ENCODE measurements at regions not wholly inside any gene's neighbourhood (a gene's known extent, or its start where the extent isn't known, plus 50 kb on each side); places are given as distances from the start of the nearest gene placed in this dataset.

- TF ChIP-seq TAF7 (optimal IDR thresholded peaks at IDR 0.05; ENCODE audit: borderline replicate concordance, low read depth, low read length) (no peak), SP2 (IDR thresholded peaks at IDR 0.05; ENCODE audit: low read length) (no peak), KDM4A (IDR thresholded peaks at IDR 0.05; ENCODE audit: low read depth, low read length, severe bottlenecking) (no peak), SUZ12 (IDR thresholded peaks at IDR 0.05; ENCODE audit: low read length) (no peak), ATF2 (IDR thresholded peaks at IDR 0.05; ENCODE audit: low read length) (no peak), EP300 (IDR thresholded peaks at IDR 0.05; ENCODE audit: borderline replicate concordance in 1 of 2, low read depth in 2 of 2, low read length in 2 of 2) (no peak), SAP30 (IDR thresholded peaks at IDR 0.05; ENCODE audit: insufficient read depth, insufficient replicate concordance, low read length) (no peak)
Observed at GRCh38 chr9:89969156-89969675, 364.4 kb downstream of the GADD45G start (continued).

Measured in H1 (cell line).